Right lobe of liver (tissue), 6 donors: ENCODE measurements at regions not wholly inside any gene's neighbourhood (a gene's known extent, or its start where the extent isn't known, plus 50 kb on each side); places are given as distances from the start of the nearest gene placed in this dataset.

Source experiments
- ATAC-seq, 4 donors: fragments of 200-7000 bp; cut with Tn5 transposase; one replicate each; pipeline ENCODE4 v1.9.1; 2020; ENCODE audit warnings: mild to moderate bottlenecking in 4 of 4, moderate library complexity in 4 of 4
- DNase-seq, 3 donors: peaks; one replicate each; pipeline ENCODE4 v3.0.0-alpha.2; 2020
- H3K27ac ChIP-seq, 3 donors: fragments of 200-600 bp; one replicate each; pipeline ENCODE4 v1.8.0; 2022
- H3K27me3 ChIP-seq, 2 donors: fragments of 200-600 bp; one replicate each; pipeline ENCODE4 v1.8.0; 2022
- H3K36me3 ChIP-seq, 4 donors: fragments of 200-600 bp; sonication (generic) in 1 of 4; one replicate each; pipeline versions ENCODE4 v1.5.1 to v1.8.0; 2017 to 2022; ENCODE audit warnings: control low read depth in 1 of 4
- H3K4me1 ChIP-seq, 4 donors: fragments of 200-600 bp; sonication (generic) in 1 of 4; one replicate each; pipeline versions ENCODE4 v1.5.1 to v1.8.0; 2017 to 2022; ENCODE audit warnings: control low read depth in 1 of 4
- H3K4me3 ChIP-seq, 3 donors: fragments of 200-600 bp; one replicate each; pipeline ENCODE4 v1.8.0; 2022
- H3K9me3 ChIP-seq, 4 donors: fragments of 200-600 bp; sonication (generic) in 1 of 4; one replicate each; pipeline versions ENCODE4 v1.5.1 to v1.8.0; 2017 to 2022; ENCODE audit warnings: control low read depth in 1 of 4
- CTCF ChIP-seq, 4 donors: fragments of 200-600 bp in 3 of 4; fragments of 450-650 bp in 1 of 4; IDR thresholded peaks; one replicate each; pipeline versions ENCODE4 v1.5.1 to v1.8.0; 2016 to 2022; ENCODE audit warnings: antibody characterized with exemption in 4 of 4, mild to moderate bottlenecking in 2 of 4
- POLR2A ChIP-seq: fragments of 450-650 bp; IDR thresholded peaks from one replicate; pipeline ENCODE4 v1.6.1; 2017; ENCODE audit warnings: antibody characterized with exemption, mild to moderate bottlenecking
- WGBS: methylation state at CpG from one replicate; pipeline ENCODE4 v1.1.6; 2018; ENCODE audit warnings: low coverage, low lambda C conversion rate; ENCODE audit not compliant: insufficient coverage; ENCODE audit errors: missing lambda C conversion rate; 5-methylcytosine and 5-hydroxymethylcytosine counted together
- intact Hi-C, 2 donors: fragments of 100-400 bp; cut with DNase I; formaldehyde crosslinking; loops; one replicate each; pipeline versions ENCODE4 v1.11.2 to v1.14.1; 2022
- donor health status: DM: no; HTN: yes; CAD: no.
- donor health status: DM: no; HTN: no; CAD: no.
- donor health status: DM: no; HTN: no; CAD: no.
- donor health status: DM: no; HTN: yes; CAD: no.
- donor health status: DM: no; HTN: yes; CAD: no.

- Histone ChIP-seq H3K27me3 (no peaks in the 10 kb centered on the region), H3K9me3 (no peaks in the 10 kb centered on the region), H3K4me3 (no peak overlapping the region), H3K27ac (no peak overlapping the region), H3K36me3 (no peaks in the 10 kb centered on the region), H3K4me1 (peaks cover 0 to 11% (median 0%) of the 10 kb centered on the region in 4 donors)
- intact Hi-C loops = no loop called here
- DNase-seq (no peak), ATAC-seq (peak in 1 of 4 donors; percentile 84)
- TF ChIP-seq CTCF (IDR thresholded peaks at IDR 0.05) (no peak), POLR2A (no peak)
Measured at GRCh38 chr10:45502458-45502857, 128.4 kb downstream of the ALOX5 start.

- no peak overlapping the region for H3K27ac ChIP-seq
- peaks cover 0 to 11% (median 0%) of the 10 kb centered on the region in 4 donors for H3K4me1 ChIP-seq
- no peaks in the 10 kb centered on the region for H3K36me3 ChIP-seq
- no peaks in the 10 kb centered on the region for H3K9me3 ChIP-seq
- DNase-seq (no peak), ATAC-seq (no peak)
- TF ChIP-seq POLR2A (no peak), CTCF (IDR thresholded peaks at IDR 0.05) (no peak)
- no peaks in the 10 kb centered on the region for H3K27me3 ChIP-seq
- intact Hi-C loops = no loop called here
- no peak overlapping the region for H3K4me3 ChIP-seq
Measured at GRCh38 chr10:45501791-45502190, 127.8 kb downstream of the ALOX5 start.

- no peaks in the 10 kb centered on the region for H3K27me3 ChIP-seq
- H3K9me3 ChIP-seq = peaks cover 0 to 2% (median 0%) of the 10 kb centered on the region in 4 donors
- DNase-seq (no peak), ATAC-seq (no peak)
- H3K27ac ChIP-seq = no peak overlapping the region
- 82% methylated on average over 1 of the region's 1 CpG for WGBS
- H3K4me1 ChIP-seq = peaks cover 0 to 11% (median 0%) of the 10 kb centered on the region in 4 donors
- H3K36me3 ChIP-seq = no peaks in the 10 kb centered on the region
- H3K4me3 ChIP-seq = no peak overlapping the region
- intact Hi-C loops = no loop called here
- TF ChIP-seq CTCF (IDR thresholded peaks at IDR 0.05) = no peak
- no peak for TF ChIP-seq POLR2A
Measured at GRCh38 chr10:45500798-45501197, 126.8 kb downstream of the ALOX5 start.

- no peak for ATAC-seq
Measured at GRCh38 chr10:45500304-45500703, 126.3 kb downstream of the ALOX5 start.

More at GRCh38 chr10:45500304-45500703, 126.3 kb downstream of the ALOX5 start:
- Histone ChIP-seq H3K9me3 (peaks cover 0 to 3% (median 0%) of the 10 kb centered on the region in 4 donors), H3K4me3 (no peak overlapping the region), H3K36me3 (no peaks in the 10 kb centered on the region), H3K27me3 (no peaks in the 10 kb centered on the region), H3K4me1 (peaks cover 0 to 11% (median 0%) of the 10 kb centered on the region in 4 donors), H3K27ac (no peak overlapping the region)
- DNase-seq = no peak
- 94% methylated on average over 1 of the region's 1 CpG for WGBS
- intact Hi-C loops = no loop called here
- TF ChIP-seq CTCF (IDR thresholded peaks at IDR 0.05) (no peak), POLR2A (no peak)
